Stimulated activated CD4-positive, alpha-beta T cell treated with anti-CD3 and anti-CD28 coated beads, Interleukin-2, amount 100 ng/mL, for 48 hours (primary cell): ENCODE measurements at regions not wholly inside any gene's neighbourhood (a gene's known extent, or its start where the extent isn't known, plus 50 kb on each side); places are given as distances from the start of the nearest gene placed in this dataset.

Experiments
- DNase-seq, 2 donors: peaks; one replicate each; pipeline ENCODE4 v3.0.0-alpha.2; 2020

GRCh38 chr10:36157486-36157885 is 515.4 kb upstream of the FZD8 start:
- DNase-seq = no peak

GRCh38 chr10:36148207-36148606 is 506.1 kb upstream of the FZD8 start:
- no peak for DNase-seq

GRCh38 chr10:36147529-36147928 is 505.4 kb upstream of the FZD8 start:
- DNase-seq = no peak

- DNase-seq = no peak
Observed at GRCh38 chr10:36141856-36142560, 499.9 kb upstream of the FZD8 start.

- DNase-seq = no peak
Observed at GRCh38 chr10:36129051-36129450, 487.0 kb upstream of the FZD8 start.

GRCh38 chr10:36126076-36126475 is 484.0 kb upstream of the FZD8 start:
- DNase-seq = no peak

GRCh38 chr10:36119455-36119854 is 477.4 kb upstream of the FZD8 start:
- no peak for DNase-seq

- DNase-seq = no peak
Observed at GRCh38 chr10:36118314-36118713, 476.2 kb upstream of the FZD8 start.

- no peak for DNase-seq
Observed at GRCh38 chr10:36117890-36118289, 475.8 kb upstream of the FZD8 start.

- no peak for DNase-seq
Observed at GRCh38 chr10:36117231-36117630, 475.1 kb upstream of the FZD8 start.

- DNase-seq = no peak
Observed at GRCh38 chr10:36116731-36117130, 474.6 kb upstream of the FZD8 start.

- no peak for DNase-seq
Observed at GRCh38 chr10:36116040-36116439, 473.9 kb upstream of the FZD8 start.

GRCh38 chr10:36115364-36115763 is 473.3 kb upstream of the FZD8 start:
- DNase-seq = no peak

GRCh38 chr10:36114913-36115312 is 472.8 kb upstream of the FZD8 start:
- DNase-seq = no peak

- no peak for DNase-seq
Observed at GRCh38 chr10:36114141-36114540, 472.0 kb upstream of the FZD8 start.

GRCh38 chr10:36111676-36112075 is 469.6 kb upstream of the FZD8 start:
- DNase-seq = no peak

GRCh38 chr10:36110097-36110496 is 468.0 kb upstream of the FZD8 start:
- DNase-seq = no peak

GRCh38 chr10:36109399-36110023 is 467.4 kb upstream of the FZD8 start:
- DNase-seq = no peak

GRCh38 chr10:36097696-36098095 is 455.6 kb upstream of the FZD8 start:
- no peak for DNase-seq

- no peak for DNase-seq
Observed at GRCh38 chr10:36096576-36096975, 454.5 kb upstream of the FZD8 start.

- no peak for DNase-seq
Observed at GRCh38 chr10:36094096-36094495, 452.0 kb upstream of the FZD8 start.

- no peak for DNase-seq
Observed at GRCh38 chr10:36092116-36092515, 450.0 kb upstream of the FZD8 start.

GRCh38 chr10:36091007-36091406 is 448.9 kb upstream of the FZD8 start:
- no peak for DNase-seq

GRCh38 chr10:36089790-36090440 is 447.8 kb upstream of the FZD8 start:
- DNase-seq = no peak
